ENCODE measurements at regions not wholly inside any gene's neighbourhood (a gene's known extent, or its start where the extent isn't known, plus 50 kb on each side); places are given as distances from the start of the nearest gene placed in this dataset.

DNA sequence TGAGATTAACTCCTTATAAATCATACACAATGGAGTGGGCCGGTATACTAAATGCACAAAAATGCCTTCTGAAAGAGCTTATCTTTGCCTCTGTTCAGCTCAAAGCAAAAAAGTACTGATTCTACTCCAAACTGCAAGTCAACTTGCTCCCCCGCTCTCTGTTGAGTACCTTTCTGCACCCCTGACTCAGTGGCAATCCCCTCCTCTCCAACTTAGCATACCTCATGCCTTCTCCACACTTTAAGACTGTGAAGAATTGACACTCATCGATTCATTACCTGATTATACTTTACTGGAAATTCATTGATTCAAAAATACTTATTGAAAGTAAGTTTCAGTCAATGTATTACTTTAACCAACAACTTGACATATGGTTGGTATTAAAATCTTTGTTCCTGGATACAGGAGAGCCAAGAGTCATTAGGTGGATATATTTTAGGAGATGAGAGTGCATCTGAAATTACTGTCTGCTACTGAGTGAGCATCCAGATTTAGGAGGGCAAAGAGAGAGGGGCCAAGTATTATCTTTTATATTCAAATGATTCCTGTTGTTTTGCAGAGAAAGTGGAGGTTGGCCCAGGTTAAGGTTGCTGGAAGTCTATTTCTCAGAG lies 187.7 kb downstream of the ICOS start:
- TF ChIP-seq CTCF (conservative IDR thresholded peaks at IDR 0.05 in 1 of 2, IDR thresholded peaks at IDR 0.05 in 1 of 2; ENCODE audit: low read depth in 1 of 2, low read length in 2 of 2) (no peak), EZH2 (IDR thresholded peaks at IDR 0.05; ENCODE audit: low read length, missing control alignments) (no peak)
